GM06990 (cell line): ENCODE measurements at regions not wholly inside any gene's neighbourhood (a gene's known extent, or its start where the extent isn't known, plus 50 kb on each side); places are given as distances from the start of the nearest gene placed in this dataset.

Source experiments
- DNase-seq: peaks from one replicate; pipeline ENCODE4 v3.0.0-alpha.2; 2011; ENCODE audit not compliant: insufficient read length; ENCODE audit errors: extremely low read depth
- H3K27me3 ChIP-seq: replicated peaks from 2 replicates; pipeline ENCODE4 v1.6.0; 2011; ENCODE audit warnings: low read length; ENCODE audit not compliant: control insufficient read depth, insufficient read depth
- H3K36me3 ChIP-seq: 2 replicates; pipeline ENCODE4 v1.5.1; 2011; ENCODE audit warnings: low read length; ENCODE audit not compliant: control insufficient read depth, insufficient read depth
- H3K4me3 ChIP-seq: replicated peaks from 2 replicates; pipeline ENCODE4 v1.5.1; 2011; ENCODE audit warnings: low read depth, mild to moderate bottlenecking, control low read depth, low read length
- CTCF ChIP-seq: IDR thresholded peaks from 2 replicates; pipeline ENCODE4 v1.5.1; 2011; ENCODE audit warnings: low read length, control low read depth, mild to moderate bottlenecking, inconsistent platforms; ENCODE audit not compliant: insufficient read depth, poor library complexity, severe bottlenecking

DNA sequence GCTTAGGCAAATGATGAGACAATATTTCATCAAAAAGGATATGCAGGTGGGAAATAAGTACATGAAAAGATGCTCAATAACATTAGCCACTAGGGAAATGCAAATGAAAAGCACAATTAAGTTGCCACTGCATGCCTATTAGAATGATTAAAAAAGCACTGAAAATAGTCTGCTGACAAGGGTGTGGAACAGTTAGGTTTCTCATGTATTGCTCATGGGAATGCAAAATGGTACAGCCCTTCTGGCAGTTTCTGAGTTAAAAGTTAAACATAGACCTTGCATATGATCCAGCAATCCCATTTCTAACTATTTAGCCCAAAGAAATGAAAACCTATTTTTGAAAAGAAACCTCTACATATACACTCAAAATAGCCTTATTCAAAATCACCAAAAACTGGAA is 393.0 kb downstream of the BMP4 start:
- Histone ChIP-seq H3K27me3 (no peaks in the 10 kb centered on the region), H3K36me3 (no peaks in the 10 kb centered on the region), H3K4me3 (no peak overlapping the region)
- no peak for TF ChIP-seq CTCF
- no peak for DNase-seq

DNA sequence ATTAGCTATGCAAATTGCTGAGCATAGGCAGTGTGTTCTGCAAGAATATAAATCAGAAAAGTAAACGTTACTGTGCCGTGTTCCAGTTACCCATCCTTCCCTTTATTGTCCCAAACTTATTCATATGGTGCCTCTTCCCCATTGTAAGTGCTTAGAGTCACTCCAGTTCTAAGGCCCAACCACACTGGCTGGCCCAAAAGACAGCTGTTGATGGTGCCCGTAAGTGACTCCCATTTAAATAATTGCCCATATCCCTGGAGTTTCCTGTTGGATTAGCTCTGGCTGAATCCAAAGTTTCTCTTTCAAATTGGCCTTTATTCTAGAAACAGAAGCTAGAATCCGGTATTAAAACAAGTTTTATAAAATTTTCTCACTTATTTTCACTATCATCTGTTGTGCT is 400.1 kb upstream of the DDHD1 start:
- Histone ChIP-seq H3K36me3 (no peaks in the 10 kb centered on the region), H3K27me3 (no peaks in the 10 kb centered on the region), H3K4me3 (no peak overlapping the region)
- no peak for DNase-seq
- no peak for TF ChIP-seq CTCF

DNA sequence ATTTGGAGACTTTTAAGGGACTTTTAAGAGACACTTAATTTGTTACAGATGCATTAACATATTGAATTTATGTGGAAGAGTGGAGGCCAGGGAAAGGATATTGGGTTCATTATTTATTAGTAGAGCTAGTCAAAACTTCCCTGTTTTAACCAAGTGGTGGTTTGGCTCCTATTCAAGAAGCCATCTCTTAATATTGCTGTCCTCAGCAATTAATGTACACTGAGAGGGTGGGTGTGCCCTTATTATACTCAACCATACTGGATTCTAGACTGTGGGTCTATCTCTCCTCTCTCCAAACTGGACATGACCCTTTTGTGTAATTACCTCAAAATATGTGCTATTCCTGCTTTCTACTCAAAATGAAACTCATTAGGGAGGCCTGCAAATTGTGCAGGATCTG is 398.7 kb upstream of the DDHD1 start:
- no peaks in the 10 kb centered on the region for H3K27me3 ChIP-seq
- no peak overlapping the region for H3K4me3 ChIP-seq
- no peaks in the 10 kb centered on the region for H3K36me3 ChIP-seq
- no peak for TF ChIP-seq CTCF
- DNase-seq, result no peak

- H3K4me3 ChIP-seq, result no peak overlapping the region
- H3K36me3 ChIP-seq, result no peaks in the 10 kb centered on the region
- no peaks in the 10 kb centered on the region for H3K27me3 ChIP-seq
- no peak for TF ChIP-seq CTCF
- no peak for DNase-seq
Measured at GRCh38 chr14:53550776-53551175, 397.7 kb upstream of the DDHD1 start.

- no peak for TF ChIP-seq CTCF
- Histone ChIP-seq H3K4me3 (no peak overlapping the region), H3K36me3 (no peaks in the 10 kb centered on the region), H3K27me3 (no peaks in the 10 kb centered on the region)
- no peak for DNase-seq
Measured at GRCh38 chr14:53549956-53550355, 396.8 kb upstream of the DDHD1 start.

GRCh38 chr14:53547593-53547992 is 394.5 kb upstream of the DDHD1 start:
- H3K4me3 ChIP-seq, result no peak overlapping the region
- no peaks in the 10 kb centered on the region for H3K27me3 ChIP-seq
- no peaks in the 10 kb centered on the region for H3K36me3 ChIP-seq
- no peak for TF ChIP-seq CTCF
- DNase-seq, result no peak
